ENCODE measurements at regions not wholly inside any gene's neighbourhood (a gene's known extent, or its start where the extent isn't known, plus 50 kb on each side); places are given as distances from the start of the nearest gene placed in this dataset.

DNA sequence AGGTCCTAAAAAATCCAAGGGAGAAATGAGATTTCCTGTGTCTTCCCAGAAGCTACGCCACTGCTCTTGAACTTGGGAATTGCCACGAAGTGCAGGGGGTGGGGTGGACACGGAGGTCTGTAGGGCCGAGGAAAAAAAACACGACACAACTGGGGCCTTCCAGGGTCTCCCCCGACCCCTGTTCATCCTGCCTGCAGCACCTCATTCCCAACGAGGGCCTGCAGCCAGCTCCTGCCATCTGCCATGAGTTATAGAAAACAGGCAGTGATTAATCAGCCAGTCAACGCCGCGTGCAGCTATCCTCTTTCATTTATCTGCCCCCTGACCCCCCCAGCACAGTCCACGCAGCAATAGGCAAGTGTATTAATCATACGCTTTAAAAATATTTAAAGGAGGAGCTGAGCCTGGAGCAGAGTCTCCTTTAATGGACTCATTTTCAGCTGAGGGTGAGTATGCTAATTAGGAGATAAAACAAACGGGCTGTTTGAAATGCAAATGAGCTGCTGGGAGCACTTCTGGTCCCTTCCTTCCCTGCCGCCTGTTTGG is 209.9 kb downstream of the TFCP2L1 start:
- ChIA-PET CTCF (interaction anchor here (0.9 to 16.0 kb wide), 8 partner anchors 12 to 732 kb away, joined by 3 to 446 read pairs (median 4); no protein-coding TSS in a partner anchor), POLR2A (interaction anchor here (0.5 to 1.2 kb wide), 5 partner anchors 9 to 462 kb away, joined by 3 to 4 read pairs (median 3); partner anchors contain the start of gene RNU4ATAC)
- peak; percentile 69 for DNase-seq (ENCODE audit: low read depth)
- TF ChIP-seq, protein P1, sequence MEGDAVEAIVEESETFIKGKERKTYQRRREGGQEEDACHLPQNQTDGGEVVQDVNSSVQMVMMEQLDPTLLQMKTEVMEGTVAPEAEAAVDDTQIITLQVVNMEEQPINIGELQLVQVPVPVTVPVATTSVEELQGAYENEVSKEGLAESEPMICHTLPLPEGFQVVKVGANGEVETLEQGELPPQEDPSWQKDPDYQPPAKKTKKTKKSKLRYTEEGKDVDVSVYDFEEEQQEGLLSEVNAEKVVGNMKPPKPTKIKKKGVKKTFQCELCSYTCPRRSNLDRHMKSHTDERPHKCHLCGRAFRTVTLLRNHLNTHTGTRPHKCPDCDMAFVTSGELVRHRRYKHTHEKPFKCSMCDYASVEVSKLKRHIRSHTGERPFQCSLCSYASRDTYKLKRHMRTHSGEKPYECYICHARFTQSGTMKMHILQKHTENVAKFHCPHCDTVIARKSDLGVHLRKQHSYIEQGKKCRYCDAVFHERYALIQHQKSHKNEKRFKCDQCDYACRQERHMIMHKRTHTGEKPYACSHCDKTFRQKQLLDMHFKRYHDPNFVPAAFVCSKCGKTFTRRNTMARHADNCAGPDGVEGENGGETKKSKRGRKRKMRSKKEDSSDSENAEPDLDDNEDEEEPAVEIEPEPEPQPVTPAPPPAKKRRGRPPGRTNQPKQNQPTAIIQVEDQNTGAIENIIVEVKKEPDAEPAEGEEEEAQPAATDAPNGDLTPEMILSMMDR (IDR thresholded peaks at IDR 0.05; ENCODE audit: insufficient read depth, low read depth, low read length) = no peak
- H3K27me3 ChIP-seq (ENCODE audit: control insufficient read depth, insufficient read depth, low read length) = peaks cover 1% of the 10 kb centered on the region; the same call in 1 of the 2 replicates
- H3K36me3 ChIP-seq (ENCODE audit: control insufficient read depth, insufficient read depth, low read length) = no peaks in the 10 kb centered on the region
- H3K4me3 ChIP-seq (ENCODE audit: low read depth, low read length) = peak overlapping the region; percentile 11; the same call in 1 of the 2 replicates

DNA sequence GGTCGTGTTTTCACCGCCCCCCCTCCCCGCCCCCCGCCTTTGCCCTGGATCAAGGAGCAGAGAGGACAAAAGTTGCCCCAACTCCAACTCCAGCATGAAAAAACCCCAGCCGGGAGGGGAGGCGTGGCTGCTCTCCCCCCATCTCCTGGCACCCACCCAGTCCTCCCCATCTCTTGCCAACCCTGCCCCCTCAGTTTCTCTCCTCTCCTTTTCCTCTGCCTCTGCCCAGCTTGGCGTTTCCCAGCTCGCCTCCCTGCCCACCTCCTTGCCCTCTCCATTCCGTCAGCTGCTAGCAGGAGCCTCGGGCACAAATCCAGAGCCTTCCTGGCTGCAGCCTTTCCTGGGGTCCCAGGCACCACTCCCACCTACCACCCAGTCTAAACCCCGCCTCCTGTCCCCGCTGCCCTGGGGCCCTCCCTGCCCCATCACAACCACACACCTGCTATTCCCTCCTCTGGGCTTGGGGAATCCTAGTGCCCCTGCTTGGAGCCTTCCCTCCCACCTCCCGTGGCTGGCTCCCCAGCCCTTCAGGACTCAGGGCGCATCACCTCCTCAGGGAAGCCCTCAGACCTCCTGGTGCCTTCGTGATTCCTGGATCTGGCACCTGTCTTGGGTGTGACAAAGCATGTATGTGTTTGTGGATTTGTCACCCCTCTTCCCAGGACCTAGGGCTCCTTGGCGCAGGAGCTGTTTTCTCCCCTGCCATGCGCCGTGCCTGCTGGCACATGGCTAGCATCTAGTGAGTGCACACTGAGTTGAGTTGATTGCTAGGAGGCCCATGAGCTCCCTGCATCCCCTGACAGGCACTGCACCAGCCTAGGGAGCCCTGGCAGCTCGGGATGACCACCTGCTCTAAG is 209.1 kb downstream of the TFCP2L1 start:
- H3K27me3 ChIP-seq (ENCODE audit: control insufficient read depth, insufficient read depth, low read length) = peaks cover 1% of the 10 kb centered on the region; the same call in 1 of the 2 replicates
- TF ChIP-seq, protein P1 (IDR thresholded peaks at IDR 0.05; ENCODE audit: insufficient read depth, low read depth, low read length) = no peak
- ChIA-PET CTCF (interaction anchor here (0.8 to 16.0 kb wide), 8 partner anchors 8 to 763 kb away, joined by 3 to 446 read pairs (median 6); no protein-coding TSS in a partner anchor), POLR2A (interaction anchor here (0.9 to 1.2 kb wide), 2 partner anchors 9 to 455 kb away, joined by 3 read pairs; partner anchors contain the start of gene RNU4ATAC)
- peak overlapping the region; percentile 11; the same call in 1 of the 2 replicates for H3K4me3 ChIP-seq (ENCODE audit: low read depth, low read length)
- no peaks in the 10 kb centered on the region for H3K36me3 ChIP-seq (ENCODE audit: control insufficient read depth, insufficient read depth, low read length)
- DNase-seq (ENCODE audit: low read depth) = no peak

DNA sequence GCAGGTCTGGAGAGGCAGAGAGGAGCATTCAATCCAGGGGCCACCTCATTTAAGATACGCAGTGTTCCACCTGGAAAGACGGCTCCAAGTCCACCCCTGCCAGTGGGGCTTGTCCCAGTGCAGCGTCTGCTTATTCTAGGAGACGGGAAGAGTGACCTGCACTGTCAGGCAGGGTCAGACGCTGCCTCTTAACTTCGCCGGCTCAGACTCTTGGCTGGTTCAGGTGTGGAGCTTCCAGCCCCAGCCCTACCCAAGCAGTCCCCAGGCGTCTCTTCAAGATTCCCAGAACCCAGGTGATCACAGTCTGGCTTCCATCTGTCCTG is 208.5 kb downstream of the TFCP2L1 start:
- Histone ChIP-seq H3K36me3 (ENCODE audit: control insufficient read depth, insufficient read depth, low read length) (no peaks in the 10 kb centered on the region), H3K4me3 (ENCODE audit: low read depth, low read length) (no peak overlapping the region), H3K27me3 (ENCODE audit: control insufficient read depth, insufficient read depth, low read length) (peaks cover 3% of the 10 kb centered on the region; the same call in 1 of the 2 replicates)
- POLR2A ChIA-PET = no interaction called here
- CTCF ChIA-PET = interaction anchor here (0.8 to 16.0 kb wide), 6 partner anchors 9 to 764 kb away, joined by 3 to 446 read pairs (median 23); no protein-coding TSS in a partner anchor
- no peak for DNase-seq (ENCODE audit: low read depth)
- TF ChIP-seq, protein P1 (IDR thresholded peaks at IDR 0.05; ENCODE audit: insufficient read depth, low read depth, low read length) = no peak

- POLR2A ChIA-PET = no interaction called here
- Histone ChIP-seq H3K4me3 (ENCODE audit: low read depth, low read length) (no peak overlapping the region), H3K36me3 (ENCODE audit: control insufficient read depth, insufficient read depth, low read length) (no peaks in the 10 kb centered on the region), H3K27me3 (ENCODE audit: control insufficient read depth, insufficient read depth, low read length) (peaks cover 3% of the 10 kb centered on the region; the same call in 1 of the 2 replicates)
- CTCF ChIA-PET = interaction anchor here (0.5 to 16.0 kb wide), 13 partner anchors 9 to 763 kb away, joined by 3 to 446 read pairs (median 4); no protein-coding TSS in a partner anchor
- DNase-seq (ENCODE audit: low read depth) = no peak
- TF ChIP-seq, protein P1 (IDR thresholded peaks at IDR 0.05; ENCODE audit: insufficient read depth, low read depth, low read length) = peak; percentile 97
Observed at GRCh38 chr2:121076885-121077549, 208.0 kb downstream of the TFCP2L1 start.

All from BJ (cell line).